ENCODE measurements at regions not wholly inside any gene's neighbourhood (a gene's known extent, or its start where the extent isn't known, plus 50 kb on each side); places are given as distances from the start of the nearest gene placed in this dataset.

- DNase-seq, result no peak
- intact Hi-C loops (cut with DNase I), result no loop called here
Measured at GRCh38 chr1:188423073-188423472, 1594.3 kb downstream of the PLA2G4A start.

- intact Hi-C loops (cut with DNase I), result no loop called here
- DNase-seq, result no peak
Measured at GRCh38 chr1:188424176-188424575, 1595.4 kb downstream of the PLA2G4A start.

DNA sequence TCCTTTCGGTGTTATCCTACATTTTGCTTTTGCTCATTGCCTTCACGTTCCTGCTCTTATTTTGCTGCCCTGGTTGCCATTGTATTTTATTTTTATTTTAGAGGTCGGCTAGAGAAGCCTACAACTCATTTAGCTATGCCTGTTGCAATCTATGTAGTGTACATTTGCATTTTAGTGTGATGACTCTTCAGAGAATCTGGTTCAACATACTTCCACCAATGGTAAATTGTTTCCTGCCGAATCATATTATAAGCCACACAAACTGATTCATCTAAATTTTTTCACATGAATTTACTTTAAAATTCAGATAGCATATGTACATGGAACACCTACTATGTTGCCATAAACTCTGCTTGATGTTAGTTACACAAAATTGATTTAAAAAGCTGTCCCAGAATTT is 1596.9 kb downstream of the PLA2G4A start:
- no peak for DNase-seq
- intact Hi-C loops (cut with DNase I), result no loop called here

DNA sequence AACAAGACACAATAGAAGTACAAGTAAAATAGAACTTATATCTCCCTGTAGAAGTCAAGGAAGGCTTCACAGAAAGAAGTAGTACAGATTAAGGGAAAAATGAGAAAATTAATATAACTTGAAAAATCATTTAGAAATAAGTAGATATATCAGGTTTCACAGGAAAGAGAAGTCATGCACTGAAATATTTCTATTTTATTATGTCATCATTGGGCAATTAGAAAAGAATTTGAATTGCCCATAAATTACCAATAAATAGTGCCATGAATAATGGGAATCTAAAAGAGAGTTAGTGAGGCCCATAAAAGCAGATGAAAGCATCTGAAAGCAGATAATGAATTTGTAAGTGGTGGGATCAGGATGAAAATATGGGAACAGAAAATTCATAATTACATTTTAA is 1597.8 kb downstream of the PLA2G4A start:
- intact Hi-C loops (cut with DNase I), result no loop called here

GRCh38 chr1:188427642-188428041 is 1598.9 kb downstream of the PLA2G4A start:
- intact Hi-C loops (cut with DNase I), result no loop called here
- DNase-seq, result no peak

More for the DNA sequence above, 1597.8 kb downstream of the PLA2G4A start:
- DNase-seq, result no peak

GRCh38 chr1:188429386-188429785 is 1600.6 kb downstream of the PLA2G4A start:
- intact Hi-C loops (cut with DNase I), result no loop called here
- no peak for DNase-seq

GRCh38 chr1:188432427-188432826 is 1603.7 kb downstream of the PLA2G4A start:
- DNase-seq, result no peak
- intact Hi-C loops (cut with DNase I), result no loop called here

- DNase-seq, result no peak
- intact Hi-C loops (cut with DNase I), result no loop called here
Measured at GRCh38 chr1:188433425-188433824, 1604.7 kb downstream of the PLA2G4A start.

DNA sequence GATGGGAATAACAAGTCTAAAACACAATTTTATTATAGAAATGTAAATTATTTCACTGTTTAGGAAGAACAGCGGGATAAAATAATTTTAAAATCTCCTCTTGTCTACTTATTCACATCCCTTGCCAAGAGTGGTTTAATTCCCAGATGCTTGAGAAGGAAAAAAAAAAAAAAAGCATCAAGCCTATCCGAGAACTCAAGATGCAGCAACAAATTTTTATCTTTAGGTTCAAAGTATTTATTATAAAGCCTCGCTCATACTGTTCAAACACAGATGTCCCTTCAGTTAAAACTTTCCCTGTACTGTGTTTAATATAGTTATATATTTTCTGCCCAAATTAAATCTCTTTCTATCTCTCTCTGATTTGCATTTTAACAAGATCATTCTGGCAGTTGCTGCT is 1615.8 kb downstream of the PLA2G4A start:
- intact Hi-C loops (cut with DNase I), result no loop called here
- DNase-seq, result no peak

DNA sequence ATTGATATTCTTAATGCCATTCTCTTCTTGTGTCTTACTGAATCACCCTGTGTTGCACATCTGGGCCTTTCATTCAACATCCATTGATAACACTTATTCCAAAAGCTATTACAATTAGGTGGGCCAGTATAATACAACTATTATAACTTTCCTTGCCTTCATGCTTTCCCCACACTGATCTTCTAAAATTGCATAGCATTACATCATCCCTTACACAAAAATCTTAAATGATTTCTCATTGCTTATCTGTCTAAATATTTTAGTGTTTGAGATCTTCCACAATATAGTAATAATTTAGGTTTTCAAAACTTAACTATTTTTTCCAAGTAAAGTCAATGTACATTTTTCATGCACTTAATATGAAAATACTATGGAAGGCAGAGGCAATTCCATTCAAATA is 1634.1 kb downstream of the PLA2G4A start:
- intact Hi-C loops (cut with DNase I), result no loop called here
- no peak for DNase-seq

DNA sequence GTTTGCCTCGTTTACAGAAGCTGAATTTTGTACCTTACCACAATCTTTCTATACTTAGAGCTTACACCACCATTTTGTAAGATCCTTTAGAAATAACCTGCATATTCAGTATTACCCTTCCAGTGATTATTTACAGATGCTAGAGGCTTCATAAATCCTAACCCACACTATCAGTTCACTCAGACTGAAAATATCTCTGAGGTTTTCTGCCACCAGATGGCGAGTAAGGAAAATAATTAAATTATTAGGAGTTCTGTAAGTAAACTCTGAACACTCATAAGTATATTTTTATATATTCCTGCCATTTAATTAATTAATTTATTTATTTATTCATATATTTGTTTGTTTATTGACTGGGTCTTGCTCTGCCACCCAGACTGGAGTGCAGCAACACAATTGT is 1635.2 kb downstream of the PLA2G4A start:
- intact Hi-C loops (cut with DNase I), result no loop called here
- no peak for DNase-seq

DNA sequence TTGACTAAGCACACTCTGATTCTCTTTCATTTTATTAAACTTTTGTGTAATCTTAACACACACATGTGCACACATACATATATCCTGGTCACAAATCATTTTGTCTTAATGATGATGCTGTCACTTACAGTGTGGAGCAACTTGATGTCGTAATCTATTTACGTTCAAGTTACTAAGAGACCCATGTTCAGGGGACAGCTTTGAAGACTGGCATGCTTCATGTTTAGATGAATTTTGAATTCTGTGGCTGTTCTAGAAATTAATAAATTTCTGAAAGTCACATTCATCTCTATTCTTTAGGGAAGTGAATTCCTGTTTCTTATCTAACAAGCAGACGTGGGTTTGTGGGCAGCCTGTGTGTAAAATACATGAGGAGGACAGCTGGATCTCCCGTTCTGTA is 1637.8 kb downstream of the PLA2G4A start:
- DNase-seq, result no peak
- intact Hi-C loops (cut with DNase I), result no loop called here

- intact Hi-C loops (cut with DNase I), result no loop called here
- DNase-seq, result no peak
Measured at GRCh38 chr1:188476606-188477005, 1647.9 kb downstream of the PLA2G4A start.

GRCh38 chr1:188489336-188490112 is 1660.8 kb downstream of the PLA2G4A start:
- DNase-seq, result no peak
- intact Hi-C loops (cut with DNase I), result no loop called here

- no peak for DNase-seq
- intact Hi-C loops (cut with DNase I), result no loop called here
Measured at GRCh38 chr1:188496506-188496905, 1667.8 kb downstream of the PLA2G4A start.

DNA sequence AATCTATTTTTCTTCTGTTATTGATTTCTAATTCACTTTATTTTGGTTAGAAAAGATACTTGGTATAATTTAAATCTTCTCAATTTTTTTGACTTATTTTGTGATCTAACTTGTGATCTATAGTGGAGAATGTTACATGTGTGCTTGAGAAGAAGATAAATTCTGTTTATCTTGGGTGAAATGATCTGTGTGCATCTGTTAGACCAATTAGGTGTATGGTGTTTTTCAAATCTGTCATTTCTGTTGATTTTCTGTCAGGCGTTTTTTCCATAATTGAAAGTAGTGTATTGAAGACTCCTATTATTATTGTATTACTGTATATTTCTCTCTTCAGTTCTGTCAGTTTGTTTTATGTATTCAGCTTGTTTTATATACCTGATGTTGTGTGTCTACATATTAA is 1668.3 kb downstream of the PLA2G4A start:
- intact Hi-C loops (cut with DNase I), result no loop called here
- DNase-seq, result no peak

- DNase-seq, result no peak
- intact Hi-C loops (cut with DNase I), result no loop called here
Measured at GRCh38 chr1:188499690-188500089, 1670.9 kb downstream of the PLA2G4A start.

DNA sequence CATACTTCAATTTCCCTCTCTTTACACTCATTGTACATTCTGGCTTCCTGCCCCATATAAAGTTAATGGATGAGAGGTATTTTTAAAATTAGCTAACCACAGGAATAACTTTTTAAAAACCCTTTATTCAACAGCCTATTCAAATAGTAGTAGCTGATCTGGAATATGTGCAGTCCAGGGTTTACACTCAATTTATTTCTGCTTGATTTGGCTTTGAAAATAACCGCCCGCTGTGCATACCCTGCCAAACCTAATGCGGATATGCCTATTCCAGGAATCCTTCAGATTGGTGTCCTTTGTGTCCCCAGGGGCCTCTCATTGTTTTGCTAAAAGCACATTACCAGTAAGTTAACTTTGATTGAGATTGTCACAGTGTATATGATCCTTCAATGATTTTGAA is 1686.2 kb downstream of the PLA2G4A start:
- intact Hi-C loops (cut with DNase I), result no loop called here
- no peak for DNase-seq

DNA sequence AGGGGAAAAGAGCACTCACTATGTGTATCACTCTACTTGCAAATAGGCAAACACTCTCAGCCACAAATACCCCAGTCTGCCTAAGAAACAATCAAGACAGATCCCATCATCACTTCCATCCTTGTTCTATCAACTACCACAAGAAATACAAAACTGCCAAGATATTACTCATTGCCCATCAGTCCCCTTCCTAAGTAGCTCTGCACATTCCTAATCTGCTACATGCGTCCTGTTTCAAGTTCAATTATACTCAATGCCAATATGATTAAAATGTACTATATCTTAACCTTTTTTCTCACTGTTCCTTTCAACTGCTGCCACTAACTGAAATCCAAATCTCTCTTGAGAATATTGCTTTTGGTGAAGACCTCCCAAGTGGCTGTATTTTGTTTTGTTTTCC is 1688.4 kb downstream of the PLA2G4A start:
- intact Hi-C loops (cut with DNase I), result no loop called here
- DNase-seq, result no peak

DNA sequence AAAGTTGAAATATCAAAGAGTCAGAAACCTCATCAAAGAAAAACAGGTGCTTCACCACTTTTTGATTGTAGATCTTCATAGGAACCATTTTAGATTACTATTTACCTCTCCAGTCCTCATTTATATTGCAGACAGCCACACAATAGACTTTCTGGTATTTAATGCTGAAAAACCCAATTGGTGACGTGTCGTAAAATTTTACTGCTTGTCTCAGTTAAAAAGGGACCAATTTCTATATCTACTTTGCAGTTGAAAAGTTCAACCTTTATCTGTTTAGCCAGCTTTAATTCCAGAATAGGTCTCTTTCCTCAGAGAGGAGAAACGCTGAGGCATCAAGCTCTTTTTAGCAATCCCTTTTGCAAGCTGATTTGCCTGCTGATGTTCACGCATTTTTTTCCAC is 1722.4 kb downstream of the PLA2G4A start:
- intact Hi-C loops (cut with DNase I), result no loop called here
- DNase-seq, result no peak

GRCh38 chr1:188557053-188557452 is 1728.3 kb downstream of the PLA2G4A start:
- no peak for DNase-seq
- intact Hi-C loops (cut with DNase I), result no loop called here

DNA sequence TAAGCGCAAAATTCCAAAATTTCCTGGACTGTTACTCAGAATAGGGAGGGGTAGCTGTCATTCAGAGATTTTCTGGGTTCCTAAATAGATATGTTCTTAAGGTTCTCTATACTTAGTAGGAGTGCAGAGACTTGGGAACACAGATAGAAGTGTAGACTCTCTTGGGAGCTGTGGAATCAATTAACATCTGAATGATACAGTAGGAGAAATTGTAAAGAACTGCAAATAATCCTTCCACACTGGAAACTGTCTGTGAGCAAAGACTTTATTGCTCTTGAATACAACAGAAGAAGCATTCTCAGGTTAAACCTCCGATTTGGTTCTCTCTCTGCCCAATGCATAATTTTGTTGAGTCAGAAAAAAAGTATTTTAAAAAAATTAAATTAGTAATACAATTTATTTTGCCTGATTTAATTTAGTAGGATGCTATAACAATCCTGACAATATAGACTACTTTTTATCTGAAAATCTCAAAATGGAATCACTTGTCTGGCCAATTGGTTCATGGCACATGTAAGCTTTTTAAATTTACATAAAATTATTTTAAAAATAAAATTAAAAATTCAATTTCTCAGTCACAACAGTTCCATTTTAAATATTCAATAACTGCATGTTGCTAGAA is 1754.3 kb downstream of the PLA2G4A start:
- DNase-seq, result no peak
- intact Hi-C loops (cut with DNase I), result no loop called here
